SHP77 treated with DMSO at 0.1 percent for 48 hours (cell line): ENCODE measurements at regions not wholly inside any gene's neighbourhood (a gene's known extent, or its start where the extent isn't known, plus 50 kb on each side); places are given as distances from the start of the nearest gene placed in this dataset.
A peak's percentile ranks its signal among the peaks of the same experiment; 100 is the strongest.
"Not testable (repeated sequence)": the region's sequence is repeated elsewhere in the genome, so short reads cannot be mapped to it uniquely, and the experiment has no call there.

Source experiments
- DNase-seq: peaks from one replicate; lab custom pipeline; 2025; lab: John Stamatoyannopoulos, UW

DNA sequence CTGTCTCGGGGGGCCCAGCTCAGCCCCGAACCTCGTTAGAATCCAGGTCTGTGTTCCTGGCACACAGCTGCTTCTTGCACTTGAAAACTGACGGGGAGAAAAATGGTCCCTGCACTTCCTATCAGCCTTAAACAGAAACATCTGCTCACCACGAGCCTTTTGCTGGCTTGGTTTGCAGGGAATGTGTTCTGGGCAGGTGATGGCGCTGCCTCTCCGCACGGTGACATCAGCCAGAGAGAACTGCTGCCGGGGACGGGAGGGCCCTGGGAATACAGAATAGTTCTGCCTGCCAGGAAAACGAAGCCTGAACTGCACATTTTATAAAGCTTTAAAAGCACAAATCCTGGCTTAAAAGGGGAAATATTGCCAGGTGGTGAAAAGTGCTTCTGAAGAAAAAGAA is 622.5 kb downstream of the TYW1 start:
- peak; percentile 45 for DNase-seq

DNA sequence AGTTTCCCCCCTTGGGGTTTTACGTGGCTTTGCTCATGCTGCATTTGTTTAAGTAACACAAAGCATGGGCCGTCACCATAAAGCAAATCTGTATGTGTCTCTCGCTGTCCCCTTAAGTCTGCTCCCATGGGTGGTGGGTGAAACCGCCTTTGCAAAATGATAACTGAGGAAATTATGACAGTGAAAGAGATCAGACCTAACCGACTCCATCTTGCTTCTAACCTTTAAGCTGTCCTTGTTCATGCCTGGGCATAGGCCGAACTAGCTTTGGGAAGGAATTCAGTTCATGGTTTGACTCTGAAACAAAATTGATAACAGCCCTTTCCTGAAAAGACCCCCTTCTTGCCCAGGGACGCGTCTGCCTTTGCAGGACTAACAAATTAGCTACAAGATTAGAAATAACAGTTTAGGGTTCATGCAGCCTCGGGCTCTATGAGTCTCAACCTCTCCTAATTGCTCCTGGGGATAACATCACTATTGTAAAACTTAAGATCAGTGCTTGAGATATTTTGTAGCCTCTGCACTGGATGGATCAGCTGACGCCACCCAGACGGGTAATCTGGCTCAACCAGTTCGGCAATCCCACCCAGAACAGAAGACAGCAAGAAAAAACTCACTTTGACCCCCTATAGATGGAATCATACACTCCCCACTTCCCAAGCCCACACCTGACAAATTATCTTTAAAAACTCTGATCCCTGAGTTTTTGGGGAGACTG is 623.7 kb downstream of the TYW1 start:
- DNase-seq, result no peak

DNA sequence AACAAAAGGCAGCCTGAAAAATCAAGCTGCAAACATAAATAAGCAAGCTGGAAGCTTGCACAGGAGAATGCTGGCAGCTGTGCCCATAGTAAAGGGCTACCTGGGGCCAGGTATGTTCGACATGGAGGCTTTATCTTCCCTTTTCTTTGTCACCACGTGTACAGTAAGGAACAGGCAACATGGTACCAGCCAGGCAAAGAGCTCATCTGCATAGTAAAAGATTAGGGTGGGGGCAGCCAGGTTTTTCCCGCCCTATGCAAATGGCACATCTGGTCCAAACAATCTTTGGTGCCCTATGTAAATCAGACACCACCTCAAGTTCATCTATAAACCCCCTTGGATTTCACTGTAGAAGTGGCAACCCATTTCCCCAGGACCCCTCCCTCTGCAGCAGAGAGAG is 625.1 kb downstream of the TYW1 start:
- no peak for DNase-seq

DNA sequence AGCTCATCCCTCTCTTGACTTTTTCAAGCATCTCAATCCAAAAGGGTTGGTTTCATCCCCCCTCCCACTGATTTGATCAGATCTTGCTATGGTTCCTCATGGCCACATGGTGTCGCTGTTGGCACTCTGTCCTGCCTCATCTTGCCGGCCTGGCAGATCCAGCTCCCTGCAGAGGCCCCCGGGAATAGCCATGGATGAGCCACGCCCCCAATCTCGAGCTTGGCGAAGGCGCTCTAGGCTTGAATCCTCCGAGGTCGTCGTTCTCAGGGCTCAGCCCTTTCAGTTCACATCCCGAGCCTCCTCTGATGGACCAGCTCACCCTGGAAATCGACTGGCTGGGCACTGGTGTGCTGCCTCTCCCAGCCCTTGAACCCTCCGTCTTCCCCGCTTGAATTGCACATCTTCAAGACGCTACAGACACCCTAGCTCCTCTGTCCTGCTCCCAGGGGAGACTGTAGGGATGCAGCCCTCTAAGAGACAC is 628.7 kb downstream of the TYW1 start:
- peak; percentile 45 for DNase-seq

DNA sequence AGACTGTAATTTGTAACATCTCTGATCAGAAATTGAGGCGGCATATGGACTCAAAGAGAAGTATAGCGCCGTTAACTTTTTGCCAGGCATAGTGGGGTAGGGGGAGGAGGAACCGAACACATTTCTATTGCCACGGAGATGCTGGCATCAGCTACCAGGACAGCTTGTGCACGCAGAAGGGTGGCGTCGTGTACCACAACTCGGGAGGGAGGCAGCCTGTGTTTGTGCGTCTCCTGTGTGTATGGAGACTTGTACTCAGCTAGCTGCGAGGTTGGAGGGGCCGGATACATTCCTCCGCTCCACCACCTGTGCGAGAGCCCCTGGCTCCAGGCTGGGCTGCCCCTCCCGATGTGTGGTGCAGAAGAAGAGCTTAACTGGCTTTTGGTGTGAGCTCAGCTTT is 634.8 kb downstream of the TYW1 start:
- DNase-seq, result no peak

DNA sequence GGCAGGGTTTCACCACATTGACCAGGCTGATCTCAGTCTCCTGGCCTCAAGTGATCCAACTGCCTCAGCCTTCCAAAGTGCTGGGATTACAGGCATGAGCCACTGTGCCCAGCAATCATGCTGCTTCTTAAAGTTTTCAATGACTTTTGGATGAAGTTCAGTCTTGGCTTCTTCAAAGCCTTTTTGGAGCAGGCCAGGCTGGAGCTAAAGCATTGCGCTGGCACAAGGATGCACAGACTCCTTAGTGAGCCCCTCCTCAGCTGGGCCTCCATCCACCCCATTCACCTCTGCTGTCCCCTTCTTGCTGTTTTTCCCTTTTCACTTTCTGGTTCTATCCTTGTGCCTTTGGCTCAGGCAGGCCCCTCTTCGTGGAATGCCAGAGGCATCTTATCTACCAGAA is 638.6 kb downstream of the TYW1 start:
- DNase-seq, result no peak

DNA sequence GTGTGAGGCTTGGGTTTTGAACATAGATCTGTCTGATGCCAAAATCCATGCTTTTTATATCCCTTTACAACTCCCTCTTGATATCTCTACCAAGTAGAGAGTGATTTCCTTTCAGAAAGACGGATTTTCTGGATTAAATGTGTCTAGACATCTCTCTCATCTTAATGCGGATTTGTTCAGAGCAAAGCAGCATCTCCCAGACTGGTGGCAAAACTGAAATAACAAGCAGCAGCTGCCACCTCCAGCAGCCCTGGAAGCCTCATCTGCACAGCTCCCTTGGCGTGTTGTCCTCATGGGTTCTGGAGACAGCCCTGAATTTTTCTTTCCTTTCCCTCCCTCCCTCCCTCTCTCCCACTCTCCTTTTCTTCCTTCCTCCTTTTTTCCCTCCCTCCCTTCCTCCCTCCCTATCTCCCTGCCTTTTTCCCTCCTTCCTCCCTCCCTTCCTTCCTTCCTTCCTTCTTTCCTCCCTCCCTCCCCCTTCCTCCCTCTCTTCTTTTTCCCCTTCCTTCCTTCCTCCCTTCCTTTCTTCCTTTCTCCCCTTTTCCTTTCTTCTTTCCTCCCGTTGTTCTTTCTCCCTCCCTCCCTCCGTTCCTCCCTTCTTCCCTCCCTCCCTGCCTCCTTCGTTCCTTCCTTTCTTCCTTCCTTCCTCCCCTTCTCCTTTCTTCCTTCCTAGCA is 639.9 kb downstream of the TYW1 start:
- no peak for DNase-seq

DNA sequence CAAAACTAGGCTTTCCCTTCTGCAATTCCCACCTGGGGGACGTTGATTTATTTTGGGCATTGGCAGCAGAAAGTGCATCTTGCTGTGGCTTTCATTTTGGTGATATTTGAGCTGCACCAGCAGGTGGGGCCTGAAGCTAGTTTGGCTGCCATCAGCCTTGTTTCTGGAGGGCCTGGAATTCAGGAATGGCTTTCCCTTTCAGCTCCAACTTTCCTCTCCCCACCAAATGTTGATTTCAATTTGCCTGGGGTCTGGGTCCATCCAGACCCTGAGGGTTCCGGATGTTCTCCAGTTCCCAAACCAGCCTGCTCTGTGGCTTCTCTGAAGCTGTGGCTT is 640.4 kb downstream of the TYW1 start:
- DNase-seq, result no peak

DNA sequence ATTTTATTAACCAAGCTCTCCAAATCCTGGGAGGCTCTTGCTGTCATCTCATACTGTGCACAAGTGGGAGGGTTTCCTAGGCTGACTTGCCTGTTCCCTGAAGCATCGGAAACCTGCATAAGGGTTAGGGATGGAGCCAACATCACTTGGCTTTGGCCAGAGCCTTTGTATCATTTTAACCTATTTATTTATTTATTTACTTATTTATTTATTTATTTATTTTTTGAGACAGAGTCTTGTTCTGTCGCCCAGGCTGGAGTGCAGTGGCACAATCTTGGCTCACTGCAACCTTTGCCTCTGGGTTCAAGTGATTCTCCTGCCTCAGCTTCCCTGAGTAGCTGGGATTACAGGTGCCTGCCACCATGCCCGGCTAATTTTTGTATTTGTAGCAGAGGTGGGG is 645.9 kb downstream of the TYW1 start:
- not testable (repeated sequence) for DNase-seq

DNA sequence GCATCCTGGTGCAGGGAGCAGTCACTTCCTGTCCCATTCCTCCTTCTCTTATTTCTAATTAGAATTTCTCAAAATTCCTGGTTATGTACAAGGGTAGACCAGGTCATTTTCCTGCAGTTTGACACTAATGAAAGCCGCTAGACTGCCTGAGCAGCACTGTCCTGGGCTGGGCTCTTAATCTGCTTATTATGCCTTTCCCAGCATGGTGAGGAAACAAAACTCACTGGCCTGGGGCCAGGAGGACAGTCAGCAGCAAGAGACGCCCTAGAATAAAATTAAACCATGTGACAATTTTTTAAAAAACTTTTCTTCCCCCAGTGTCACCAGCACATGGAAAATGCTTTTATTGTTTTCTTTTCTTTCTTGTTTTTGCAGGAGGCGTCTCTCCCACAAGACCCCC is 647.5 kb downstream of the TYW1 start:
- DNase-seq, result no peak

DNA sequence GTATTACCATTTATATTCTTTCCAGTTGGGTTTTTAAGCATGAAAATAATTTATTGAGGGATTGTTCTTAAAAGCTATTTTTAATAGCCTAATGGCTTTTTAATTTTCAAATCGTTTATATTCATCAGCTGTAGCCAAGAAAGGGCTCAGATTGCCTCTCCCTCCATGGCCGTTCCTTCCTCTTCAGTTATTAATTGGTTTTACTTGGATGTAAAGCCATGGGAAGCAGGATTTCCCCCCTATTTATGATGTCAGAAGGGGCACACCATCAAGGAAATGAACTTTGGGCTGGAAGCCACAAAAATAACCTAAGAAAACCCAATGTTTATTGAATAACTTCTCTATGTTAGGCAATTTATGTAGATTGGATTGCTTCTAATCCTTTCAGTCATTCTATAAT is 656.3 kb downstream of the TYW1 start:
- DNase-seq, result no peak

DNA sequence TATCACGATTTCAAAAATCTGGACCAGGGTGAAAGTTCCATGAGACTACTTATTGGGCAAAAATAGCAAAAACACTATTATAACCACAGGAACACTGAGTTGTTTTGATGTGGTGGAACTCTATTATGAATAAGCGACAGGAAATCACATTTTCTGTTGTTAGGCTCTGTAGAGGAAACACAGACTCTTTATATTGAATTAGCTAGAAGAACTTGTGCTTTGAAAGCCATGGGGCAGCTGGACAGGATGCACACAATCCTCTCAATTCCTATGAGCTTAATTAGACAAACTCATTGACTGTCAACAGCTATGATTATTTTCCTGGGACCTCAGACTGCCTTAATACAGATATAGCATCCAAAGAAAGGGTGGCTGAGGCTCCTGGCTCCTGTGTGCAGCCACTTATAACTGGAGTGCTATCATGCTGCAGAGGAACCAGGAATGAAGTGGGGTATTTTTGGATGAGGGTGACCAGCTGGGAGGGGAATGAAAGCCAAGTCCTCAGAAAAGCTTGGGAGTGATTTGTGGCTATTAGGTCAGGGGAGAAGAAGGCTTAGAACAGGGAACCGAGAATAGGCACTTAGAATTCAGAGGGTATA is 657.3 kb downstream of the TYW1 start:
- DNase-seq, result no peak

DNA sequence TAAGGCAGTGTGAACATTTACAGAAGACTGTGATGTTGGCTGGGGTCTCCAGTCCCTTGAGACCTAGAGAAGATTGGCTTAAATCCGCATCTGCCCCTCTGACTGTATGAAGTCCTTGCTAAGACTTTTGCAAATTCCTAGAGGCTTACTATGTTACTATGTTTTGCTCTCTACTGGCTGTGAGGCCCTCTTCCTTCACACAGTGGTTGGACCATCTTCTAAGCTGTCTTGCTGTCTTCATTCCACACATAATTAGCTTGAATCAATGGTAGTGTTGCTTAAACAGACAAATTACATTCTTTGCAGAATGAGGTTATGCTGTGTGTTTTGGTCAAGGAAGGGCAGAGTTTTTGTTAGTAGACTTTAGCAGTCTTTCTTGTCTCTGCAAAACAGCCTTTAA is 658.0 kb downstream of the TYW1 start:
- DNase-seq, result no peak

DNA sequence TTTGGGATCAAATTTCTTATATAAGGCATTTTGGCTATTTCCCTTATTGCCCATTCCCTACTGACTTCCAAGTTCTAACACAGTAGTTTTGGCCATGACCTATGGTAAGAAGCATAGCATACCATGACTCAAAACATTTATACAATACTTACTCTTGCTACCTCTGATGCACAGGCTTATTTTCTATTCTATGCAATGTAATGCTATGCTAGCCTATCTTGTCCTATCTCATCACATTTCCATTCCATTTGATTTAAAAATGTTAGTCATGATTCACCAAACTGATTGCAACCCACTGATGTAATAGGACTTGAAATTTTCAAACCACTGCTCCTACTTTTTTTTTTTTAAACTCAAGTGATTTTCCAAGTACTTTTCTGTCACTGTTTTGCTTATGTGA is 658.5 kb downstream of the TYW1 start:
- DNase-seq, result no peak

DNA sequence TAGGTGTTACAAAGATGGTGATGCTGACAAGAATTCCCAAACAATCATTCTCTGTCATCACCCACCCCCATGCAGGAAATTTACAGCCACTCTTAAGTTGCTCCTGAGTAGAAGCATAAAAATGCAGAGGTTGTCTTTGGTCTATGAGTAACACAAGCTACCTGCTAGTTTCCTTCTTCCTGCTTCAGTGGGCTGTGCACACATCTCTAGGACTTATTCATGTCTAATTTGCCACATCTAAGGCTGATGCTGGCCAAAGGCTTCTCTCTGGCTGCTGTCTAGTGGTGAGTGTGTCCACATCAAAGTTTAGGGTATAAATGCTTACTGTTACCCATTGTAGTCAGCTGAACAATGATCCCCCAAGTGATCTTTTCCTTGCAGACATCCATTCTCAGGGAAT is 662.5 kb downstream of the TYW1 start:
- no peak for DNase-seq

DNA sequence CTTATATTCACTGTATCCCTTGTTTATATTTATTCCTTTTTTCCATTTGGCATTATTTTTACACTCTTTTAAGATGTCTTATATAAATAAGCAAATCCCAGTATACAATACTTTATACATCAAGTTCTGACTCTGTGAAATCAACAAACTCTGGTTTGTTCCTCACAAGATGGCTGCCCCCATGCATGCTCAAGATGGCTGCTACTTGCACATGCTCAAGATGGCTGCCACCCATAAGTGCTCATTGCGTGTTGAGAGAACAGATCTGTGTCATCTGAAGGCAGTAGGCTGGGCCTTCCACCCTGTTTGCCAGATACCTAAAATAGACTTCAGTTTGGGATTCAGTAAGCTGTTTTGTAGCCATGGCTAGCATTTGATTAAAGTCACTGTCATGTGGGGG is 666.2 kb downstream of the TYW1 start:
- DNase-seq, result no peak

DNA sequence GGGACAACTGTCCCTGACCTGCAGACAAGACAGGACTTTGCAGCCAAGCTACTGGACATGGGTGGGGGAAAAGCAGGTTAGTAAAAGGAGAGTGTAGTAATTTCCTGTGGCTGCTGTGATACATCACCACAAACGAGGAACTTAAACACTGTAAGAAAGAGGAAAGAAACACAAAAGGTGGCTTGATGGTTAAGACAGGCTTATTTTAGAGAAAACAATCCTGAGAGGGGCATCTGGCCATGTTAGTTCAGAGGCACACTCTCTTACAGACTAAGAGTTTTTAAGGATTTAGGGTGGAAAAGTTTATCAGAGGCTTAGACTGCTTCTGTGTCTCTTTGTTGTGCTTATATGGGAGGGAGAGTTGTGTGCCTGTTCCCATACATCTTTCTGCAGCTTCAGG is 667.0 kb downstream of the TYW1 start:
- no peak for DNase-seq

DNA sequence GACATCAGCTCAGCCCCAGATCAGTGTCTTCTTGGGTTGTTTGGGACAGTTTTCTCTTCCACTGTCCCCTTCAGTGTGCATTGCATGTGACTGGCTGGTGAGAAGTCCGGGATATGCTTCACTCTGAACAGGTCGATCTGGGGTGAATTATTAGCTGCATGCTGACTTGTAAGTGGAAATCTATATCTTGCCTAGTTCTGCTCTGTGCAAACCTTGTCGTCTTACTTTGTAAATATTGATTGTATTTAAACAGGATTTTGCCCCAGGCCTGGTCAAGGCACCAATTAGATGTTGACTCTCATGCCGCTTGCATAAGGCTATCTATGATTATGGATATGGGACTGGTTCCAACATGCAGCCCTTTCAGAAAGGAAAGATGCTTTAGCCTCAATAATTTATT is 669.7 kb downstream of the TYW1 start:
- DNase-seq, result not testable (repeated sequence)

DNA sequence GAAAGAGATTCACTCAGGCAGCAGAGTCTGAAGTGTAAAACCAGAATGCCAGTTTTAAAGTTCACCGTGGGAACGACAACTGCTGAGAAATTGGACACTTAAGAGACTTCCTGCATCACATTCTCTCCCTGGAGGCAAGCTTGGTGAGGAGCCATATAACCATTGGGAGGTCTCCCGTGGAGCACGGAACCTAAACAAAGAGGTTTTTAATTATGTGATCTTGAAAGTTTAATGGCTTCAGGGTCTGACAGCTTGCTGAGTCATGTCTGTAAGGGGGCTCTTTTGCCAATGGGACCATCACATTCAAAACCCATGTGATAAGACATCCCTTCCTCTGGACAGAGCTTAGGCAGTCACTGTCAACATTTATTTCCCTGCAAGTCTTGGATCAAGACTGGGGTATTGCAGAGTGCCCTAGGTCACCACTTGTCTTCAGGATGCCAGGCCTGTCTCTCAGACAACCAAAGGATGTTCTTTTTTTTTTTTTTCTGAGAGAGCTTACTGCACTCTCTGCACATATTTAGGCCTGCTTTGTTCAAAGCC is 674.4 kb downstream of the TYW1 start:
- no peak for DNase-seq

DNA sequence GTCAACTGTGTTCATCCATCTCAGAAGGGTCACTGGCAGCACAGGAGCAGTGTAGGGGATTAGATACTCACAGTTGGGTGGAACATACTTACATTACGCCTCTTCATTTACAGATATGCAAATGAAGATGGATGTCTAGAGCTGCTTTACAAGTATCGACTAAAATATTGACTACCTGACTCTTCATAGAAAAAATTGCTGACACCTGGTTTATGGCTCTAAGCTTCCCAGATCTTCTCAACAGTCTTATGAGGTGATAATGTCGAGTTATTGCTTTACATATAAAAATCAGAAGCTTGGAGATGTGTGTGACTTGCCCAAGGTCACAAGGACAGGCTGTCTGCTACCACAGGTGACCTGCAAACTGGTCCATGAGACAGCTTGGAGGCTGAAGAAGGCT is 677.2 kb downstream of the TYW1 start:
- DNase-seq, result no peak

DNA sequence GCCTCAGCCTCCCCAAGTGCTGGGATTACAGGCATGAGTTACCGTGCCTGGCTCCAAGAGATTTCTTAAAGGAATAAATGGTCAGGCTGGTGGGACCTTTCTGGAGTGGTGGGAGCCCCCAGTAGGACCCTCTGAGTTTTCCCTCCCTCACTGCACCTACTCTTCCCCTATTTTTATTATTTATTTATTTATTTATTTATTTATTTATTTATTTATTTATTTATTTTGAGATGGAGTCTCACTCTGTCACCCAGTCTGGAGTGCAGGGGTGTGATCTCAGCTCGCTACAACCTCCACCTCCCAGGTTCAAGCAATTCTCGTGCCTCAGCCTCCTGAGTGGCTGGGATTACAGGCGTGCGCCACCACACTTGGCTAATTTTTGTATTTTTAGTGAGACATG is 678.2 kb downstream of the TYW1 start:
- not testable (repeated sequence) for DNase-seq

DNA sequence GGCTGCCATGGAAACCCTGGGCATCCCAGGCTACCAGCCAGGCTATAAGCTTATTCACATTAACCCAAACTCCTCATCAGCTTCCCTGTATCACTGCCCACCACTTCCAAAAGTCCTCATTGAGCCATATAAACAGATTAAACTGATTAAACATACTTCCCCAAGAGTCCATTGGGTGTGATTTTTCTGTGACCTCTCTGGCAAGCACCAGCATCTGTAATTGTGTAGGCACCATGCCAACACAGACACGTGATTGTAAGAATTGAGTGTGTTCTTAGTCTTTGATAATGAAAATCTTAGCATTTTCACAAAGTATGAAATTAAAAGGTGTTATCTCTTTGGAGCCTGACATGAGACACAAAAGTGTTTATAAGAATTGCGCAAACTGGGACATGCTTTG is 679.3 kb downstream of the TYW1 start:
- DNase-seq, result no peak

DNA sequence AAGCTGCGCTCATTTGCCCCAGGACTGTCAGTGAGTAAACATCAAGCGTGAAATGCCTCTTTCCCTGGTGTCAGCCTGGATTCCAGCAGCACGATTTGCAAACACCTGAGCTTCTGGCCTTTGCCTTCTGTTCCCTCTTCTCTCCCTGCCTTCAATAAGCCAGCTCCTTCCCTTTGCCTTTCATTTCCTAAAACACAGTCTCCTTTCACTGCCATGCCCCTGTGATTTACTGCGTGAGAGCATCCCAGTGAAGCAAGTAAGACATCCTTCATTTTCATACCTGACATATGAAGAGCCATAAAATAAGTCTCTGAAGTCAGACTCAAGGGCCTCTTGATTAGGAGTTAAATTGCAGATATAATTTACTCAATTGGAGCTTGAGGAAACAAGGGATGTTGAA is 681.8 kb downstream of the TYW1 start:
- no peak for DNase-seq
